SK-N-MC (cell line): ENCODE measurements at regions not wholly inside any gene's neighbourhood (a gene's known extent, or its start where the extent isn't known, plus 50 kb on each side); places are given as distances from the start of the nearest gene placed in this dataset.

Source experiments
- EZH2 ChIP-seq: fragments of 200-600 bp; sonication (generic); IDR thresholded peaks from one replicate; pipeline ENCODE4 v1.6.1; 2017; ENCODE audit warnings: antibody characterized with exemption
- FOXP2 ChIP-seq: optimal IDR thresholded peaks from 2 replicates; pipeline ENCODE3; 2011; ENCODE audit warnings: mild to moderate bottlenecking, moderate library complexity; ENCODE audit not compliant: insufficient read depth; ENCODE audit errors: extremely low read length, control extremely low read depth
- POLR2AphosphoS5 ChIP-seq: IDR thresholded peaks from 2 replicates; pipeline ENCODE4 v1.6.1; 2012; ENCODE audit warnings: mild to moderate bottlenecking, low read depth, low read length, borderline replicate concordance

DNA sequence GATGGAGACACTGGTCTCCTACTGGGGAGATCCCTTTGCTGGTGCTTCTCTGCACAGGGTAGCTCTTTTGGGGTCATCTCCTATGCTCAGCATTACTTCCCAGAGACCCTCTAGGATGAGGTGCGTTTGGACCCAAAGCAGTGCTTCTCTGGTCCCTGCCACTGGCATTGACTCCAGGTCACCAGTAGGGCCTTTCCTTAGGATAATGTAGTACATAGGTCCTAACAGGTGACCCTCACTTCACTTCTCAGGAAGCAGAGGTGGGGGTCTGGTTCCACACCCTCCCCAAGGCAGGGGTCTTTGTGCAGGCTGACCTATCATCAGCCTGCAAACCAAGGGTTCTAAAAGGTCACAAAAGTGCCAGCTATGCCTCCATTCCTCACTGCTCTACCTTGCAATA lies 145.8 kb upstream of the HS6ST1 start:
- TF ChIP-seq EZH2 (no peak), POLR2AphosphoS5 (no peak), FOXP2 (no peak)
